SK-N-SH (cell line): ENCODE measurements at regions not wholly inside any gene's neighbourhood (a gene's known extent, or its start where the extent isn't known, plus 50 kb on each side); places are given as distances from the start of the nearest gene placed in this dataset.

Source experiments
- CTCF ChIA-PET: fragments of 300-600, 350-600 bp; formaldehyde crosslinking; extraction: SDS; loops from one replicate; lab custom pipeline; 2021; lab: Yijun Ruan, JAX
- POLR2A ChIA-PET: fragments of 350-600 bp; sonication (Branson Sonifier 250); formaldehyde crosslinking; extraction: SDS; loops from one replicate; lab custom pipeline; 2020; ENCODE audit warnings: antibody characterized with exemption, inconsistent platforms; lab: Yijun Ruan, JAX
- DNase-seq: peaks from one replicate; pipeline ENCODE4 v3.0.0; 2012
- H2AFZ ChIP-seq: fragments of 200-600 bp; sonication (generic); 2 replicates; pipeline ENCODE4 v1.8.1; 2016; ENCODE audit warnings: antibody characterized with exemption, mild to moderate bottlenecking, low read depth
- H3F3A ChIP-seq: fragments of 200-600 bp; sonication (generic); replicated peaks from 2 replicates; pipeline ENCODE3; 2016; ENCODE audit warnings: antibody characterized with exemption, mild to moderate bottlenecking; ENCODE audit not compliant: insufficient read depth
- H3K27ac ChIP-seq, 2 experiments: fragments of 200-500 bp in 1 of 2; fragments of 200-600 bp in 1 of 2; sonication (Bioruptor generic) in 1 of 2; sonication (generic), shearing (Covaris generic) in 1 of 2; 2 replicates each; pipeline versions ENCODE4 v1.5.1 to v1.6.1; 2014 to 2016; ENCODE audit warnings: low read depth in 2 of 2, inconsistent platforms in 1 of 2, low read length in 1 of 2, mild to moderate bottlenecking in 1 of 2, mixed read lengths in 1 of 2
- H3K27me3 ChIP-seq: fragments of 200-600 bp; sonication (generic), shearing (Covaris generic); 2 replicates; pipeline ENCODE4 v1.6.1; 2016; ENCODE audit warnings: mixed run types; ENCODE audit not compliant: insufficient read depth
- H3K36me3 ChIP-seq, 2 experiments: fragments of 200-500 bp in 1 of 2; fragments of 200-600 bp in 1 of 2; sonication (Bioruptor generic) in 1 of 2; sonication (generic) in 1 of 2; replicated peaks in 1 of 2; 2 replicates each; pipeline versions ENCODE3 to v1.5.1; 2014 to 2016; ENCODE audit warnings: low read length in 1 of 2, mild to moderate bottlenecking in 1 of 2; ENCODE audit not compliant: insufficient read depth in 2 of 2, control insufficient read depth in 1 of 2
- H3K4me1 ChIP-seq, 2 experiments: fragments of 200-500 bp in 1 of 2; fragments of 200-600 bp in 1 of 2; sonication (Bioruptor generic) in 1 of 2; sonication (generic), shearing (Covaris generic) in 1 of 2; 2 replicates each; pipeline versions ENCODE4 v1.5.1 to v1.6.1; 2014 to 2016; ENCODE audit warnings: low read depth in 1 of 2, low read length in 1 of 2, mixed run types in 1 of 2; ENCODE audit not compliant: insufficient read depth in 2 of 2, control insufficient read depth in 1 of 2
- H3K4me2 ChIP-seq: fragments of 200-600 bp; sonication (generic), shearing (Covaris generic); 2 replicates; pipeline ENCODE4 v1.6.1; 2017; ENCODE audit warnings: mixed run types
- H3K4me3 ChIP-seq, 2 experiments: fragments of 200-500 bp in 1 of 2; fragments of 200-600 bp in 1 of 2; sonication (Bioruptor generic) in 1 of 2; sonication (generic), shearing (Covaris generic) in 1 of 2; 2 replicates each; pipeline versions ENCODE4 v1.5.1 to v1.8.1; 2014 to 2016; ENCODE audit warnings: low read depth in 2 of 2, inconsistent platforms in 1 of 2, low read length in 1 of 2, mild to moderate bottlenecking in 1 of 2, mixed read lengths in 1 of 2, moderate library complexity in 1 of 2
- H3K79me2 ChIP-seq: fragments of 200-600 bp; sonication (generic); 2 replicates; pipeline ENCODE4 v1.8.1; 2017; ENCODE audit warnings: mild to moderate bottlenecking; ENCODE audit not compliant: insufficient read depth
- H3K9ac ChIP-seq: fragments of 200-600 bp; sonication (generic); 2 replicates; pipeline ENCODE4 v1.6.1; 2017; ENCODE audit warnings: mixed run types
- H3K9me2 ChIP-seq: fragments of 200-600 bp; sonication (generic); 2 replicates; pipeline ENCODE4 v1.6.1; 2017; ENCODE audit warnings: mixed run types
- H3K9me3 ChIP-seq: fragments of 200-600 bp; sonication (generic); 2 replicates; pipeline ENCODE4 v1.6.1; 2017; ENCODE audit warnings: mixed run types, mild to moderate bottlenecking, moderate library complexity
- H4K20me1 ChIP-seq: fragments of 200-600 bp; sonication (generic); 2 replicates; pipeline ENCODE4 v1.6.1; 2017; ENCODE audit warnings: mild to moderate bottlenecking, mixed run types; ENCODE audit not compliant: insufficient read depth
- CHD2 ChIP-seq: fragments of 150-350 bp; IDR thresholded peaks from 2 replicates; pipeline ENCODE4 v1.6.1; 2018; ENCODE audit warnings: low read length; ENCODE audit not compliant: partially characterized antibody
- CTCF ChIP-seq: fragments of 200-600 bp; sonication (generic); IDR thresholded peaks from 2 replicates; pipeline ENCODE4 v1.6.1; 2017; ENCODE audit warnings: antibody characterized with exemption, mild to moderate bottlenecking, moderate library complexity
- ELF1 ChIP-seq: IDR thresholded peaks from 2 replicates; pipeline ENCODE4 v1.4.0; 2012
- EP300 ChIP-seq, 2 experiments: IDR thresholded peaks; 2 replicates each; pipeline versions ENCODE4 v1.4.0 to v1.6.1; 2012; ENCODE audit warnings: borderline replicate concordance in 1 of 2, low read depth in 1 of 2, low read length in 1 of 2
- EZH2phosphoT487 ChIP-seq: fragments of 200-600 bp; sonication (generic); IDR thresholded peaks from 2 replicates; pipeline ENCODE4 v1.6.1; 2017; ENCODE audit warnings: low read depth, mixed run types, mild to moderate bottlenecking, antibody characterized with exemption, moderate library complexity, borderline replicate concordance
- FOXJ3 ChIP-seq: sonication (generic); formaldehyde crosslinking; IDR thresholded peaks from 2 replicates; pipeline ENCODE4 v1.5.1; 2020; ENCODE audit warnings: mild to moderate bottlenecking, missing genetic modification reagents
- FOXM1 ChIP-seq: IDR thresholded peaks from 2 replicates; pipeline ENCODE4 v1.4.0; 2012; ENCODE audit warnings: low read depth, mild to moderate bottlenecking
- GABPA ChIP-seq: IDR thresholded peaks from 2 replicates; pipeline ENCODE4 v1.4.0; 2012; ENCODE audit warnings: low read depth, mild to moderate bottlenecking
- GATA2 ChIP-seq: sonication (generic); formaldehyde crosslinking; IDR thresholded peaks from 2 replicates; pipeline ENCODE4 v1.5.0; 2020; ENCODE audit warnings: mild to moderate bottlenecking, missing genetic modification reagents
- IRF3 ChIP-seq: fragments of 150-350 bp; IDR thresholded peaks from 2 replicates; pipeline ENCODE4 v1.6.1; 2016; ENCODE audit warnings: mild to moderate bottlenecking, low read depth, low read length
- JUND ChIP-seq: IDR thresholded peaks from 2 replicates; pipeline ENCODE4 v1.4.0; 2012
- MEF2A ChIP-seq: IDR thresholded peaks from 2 replicates; pipeline ENCODE4 v1.4.0; 2012; ENCODE audit warnings: low read depth, borderline replicate concordance
- NFIC ChIP-seq: IDR thresholded peaks from 2 replicates; pipeline ENCODE4 v1.4.0; 2012; ENCODE audit warnings: borderline replicate concordance
- NRF1 ChIP-seq: IDR thresholded peaks from 2 replicates; pipeline ENCODE4 v1.6.1; 2012; ENCODE audit warnings: low read depth, mild to moderate bottlenecking, low read length
- PBX3 ChIP-seq: IDR thresholded peaks from 2 replicates; pipeline ENCODE4; 2012
- POLR2AphosphoS5 ChIP-seq: IDR thresholded peaks from 2 replicates; pipeline ENCODE4 v1.6.1; 2012; ENCODE audit warnings: low read depth, low read length
- RAD21 ChIP-seq: IDR thresholded peaks from 2 replicates; pipeline ENCODE4 v1.6.1; 2012; ENCODE audit warnings: mild to moderate bottlenecking, low read length
- SIN3A ChIP-seq: IDR thresholded peaks from 2 replicates; pipeline ENCODE4 v1.6.1; 2012; ENCODE audit warnings: low read depth, mild to moderate bottlenecking, low read length, moderate library complexity, borderline replicate concordance
- SMC3 ChIP-seq: IDR thresholded peaks from 2 replicates; pipeline ENCODE4 v1.6.1; 2012; ENCODE audit warnings: low read depth, low read length, improper control_type of control experiment
- TCF12 ChIP-seq: IDR thresholded peaks from 2 replicates; pipeline ENCODE4 v1.4.0; 2012
- TEAD4 ChIP-seq: IDR thresholded peaks from 2 replicates; pipeline ENCODE4 v1.4.0; 2012; ENCODE audit warnings: mild to moderate bottlenecking, borderline replicate concordance; ENCODE audit not compliant: insufficient read depth
- USF2 ChIP-seq: fragments of 150-350 bp; IDR thresholded peaks from 2 replicates; pipeline ENCODE4 v1.6.1; 2017; ENCODE audit warnings: antibody characterized with exemption, low read length, low read depth, borderline replicate concordance
- YY1 ChIP-seq: IDR thresholded peaks from 2 replicates; pipeline ENCODE4 v1.4.0; 2012; ENCODE audit warnings: low read depth, mild to moderate bottlenecking
- WGBS: methylation state at CpG from one replicate; pipeline ENCODE4 v1.1.6; 2017; ENCODE audit warnings: low lambda C conversion rate; 5-methylcytosine and 5-hydroxymethylcytosine counted together

- ChIA-PET CTCF (no interaction called here), POLR2A (no interaction called here)
- Histone ChIP-seq H3K79me2 (no peaks in the 10 kb centered on the region), H3K9me3 (no peaks in the 10 kb centered on the region), H3K27me3 (no peaks in the 10 kb centered on the region), H3K4me2 (no peak overlapping the region), H3K4me1 (no peaks in the 10 kb centered on the region; a peak in 1 of 4 replicates), H3K36me3 (no peaks in the 10 kb centered on the region), H3K27ac (no peak overlapping the region), H2AFZ (no peak overlapping the region), H3F3A (no peaks in the 10 kb centered on the region), H3K9ac (no peak overlapping the region), H3K4me3 (no peak overlapping the region), H4K20me1 (no peaks in the 10 kb centered on the region), H3K9me2 (no peaks in the 10 kb centered on the region)
- 27% methylated on average over 5 of the region's 5 CpGs for WGBS
- no peak for DNase-seq
- TF ChIP-seq SMC3 (no peak), FOXJ3 (CRISPR knock-in tag) (no peak), NFIC (no peak), EZH2phosphoT487 (no peak), JUND (no peak), NRF1 (no peak), POLR2AphosphoS5 (no peak), MEF2A (no peak), GATA2 (CRISPR knock-in tag) (no peak), YY1 (no peak), PBX3 (no peak), USF2 (no peak), EP300 (IDR thresholded peaks at IDR 0.05; ENCODE audit: borderline replicate concordance in 1 of 2, low read depth in 1 of 2, low read length in 1 of 2) (no peak), CTCF (no peak), CHD2 (no peak), RAD21 (no peak), TCF12 (no peak)
- TF ChIP-seq, all 33 proteins: peak for 0
These were observed 154.0 kb downstream of the TMEM132E start for GRCh38 chr17:34733333-34733732.

- Histone ChIP-seq H3K4me1 (peaks cover 0 to 14% of the 10 kb centered on the region in 2 experiments; a peak in 1 of 4 replicates), H3K9me3 (no peaks in the 10 kb centered on the region), H4K20me1 (no peaks in the 10 kb centered on the region), H3K27me3 (no peaks in the 10 kb centered on the region), H3K79me2 (no peaks in the 10 kb centered on the region), H3K4me2 (no peak overlapping the region), H3K9me2 (no peaks in the 10 kb centered on the region), H3K36me3 (no peaks in the 10 kb centered on the region), H3F3A (no peaks in the 10 kb centered on the region), H3K4me3 (no peak overlapping the region), H2AFZ (no peak overlapping the region), H3K27ac (no peak overlapping the region), H3K9ac (no peak overlapping the region)
- WGBS = 8% methylated on average over 3 of the region's 3 CpGs
- ChIA-PET POLR2A (interaction anchor here (1.0 kb wide), 1 partner anchor 9 kb away, joined by 4 read pairs; no protein-coding TSS in a partner anchor), CTCF (interaction anchor here (0.6 to 1.6 kb wide), 3 partner anchors 13 to 87 kb away, joined by 3 to 5 read pairs (median 4); no protein-coding TSS in a partner anchor)
- DNase-seq = no peak
- TF ChIP-seq GABPA = no peak
- no peak for TF ChIP-seq TCF12
- TF ChIP-seq POLR2AphosphoS5 = no peak
- TF ChIP-seq USF2 = no peak
- TF ChIP-seq GATA2 (CRISPR knock-in tag) = no peak
- no peak for TF ChIP-seq TEAD4
- no peak for TF ChIP-seq PBX3
- no peak for TF ChIP-seq JUND
- no peak for TF ChIP-seq IRF3
- TF ChIP-seq FOXM1 = no peak
- no peak for TF ChIP-seq SIN3A
- no peak for TF ChIP-seq ELF1
- no peak for TF ChIP-seq YY1
- no peak for TF ChIP-seq FOXJ3 (CRISPR knock-in tag)
These were observed 151.4 kb downstream of the TMEM132E start for GRCh38 chr17:34730816-34731215.
